ENCODE measurements at regions not wholly inside any gene's neighbourhood (a gene's known extent, or its start where the extent isn't known, plus 50 kb on each side); places are given as distances from the start of the nearest gene placed in this dataset.

- Histone ChIP-seq H3K9me3 (no peaks in the 10 kb centered on the region), H3K27me3 (peaks cover 0 to 58% (median 0%) of the 10 kb centered on the region in 4 donors), H3K36me3 (no peaks in the 10 kb centered on the region), H3K27ac (replicated peaks in 1 of 4) (no peak overlapping the region), H3K4me1 (no peaks in the 10 kb centered on the region), H3K4me3 (no peak overlapping the region)
- WGBS, result 60% methylated on average over 18 of the region's 22 CpGs
- intact Hi-C loops (cut with DNase I), result no loop called here
- TF ChIP-seq CTCF (IDR thresholded peaks at IDR 0.05) (no peak), POLR2AphosphoS5 (IDR thresholded peaks at IDR 0.05) (no peak), POLR2A (IDR thresholded peaks at IDR 0.05; ENCODE audit: low read depth) (no peak), EP300 (IDR thresholded peaks at IDR 0.05) (no peak)
- no peak for DNase-seq (ENCODE audit: extremely low spot score)
Measured at GRCh38 chr10:131652438-131653139, 248.2 kb upstream of the PPP2R2D start.

GRCh38 chr10:131653140-131653539 is 247.7 kb upstream of the PPP2R2D start:
- no peak for DNase-seq (ENCODE audit: extremely low spot score)
- H3K36me3 ChIP-seq, result no peaks in the 10 kb centered on the region
- no peaks in the 10 kb centered on the region for H3K9me3 ChIP-seq
- whole genome bisulfite sequencing, result 82% methylated on average over 14 of the region's 14 CpGs
- H3K4me3 ChIP-seq, result no peak overlapping the region
- no peaks in the 10 kb centered on the region for H3K4me1 ChIP-seq
- intact Hi-C loops (cut with DNase I), result no loop called here
- no peak overlapping the region for H3K27ac ChIP-seq (replicated peaks in 1 of 4)
- peaks cover 0 to 58% (median 0%) of the 10 kb centered on the region in 4 donors for H3K27me3 ChIP-seq
- TF ChIP-seq POLR2A (IDR thresholded peaks at IDR 0.05; ENCODE audit: low read depth) (no peak), EP300 (IDR thresholded peaks at IDR 0.05) (no peak), CTCF (IDR thresholded peaks at IDR 0.05) (no peak), POLR2AphosphoS5 (IDR thresholded peaks at IDR 0.05) (no peak)

- no peak for DNase-seq (ENCODE audit: extremely low spot score)
- Histone ChIP-seq H3K36me3 (no peaks in the 10 kb centered on the region), H3K27ac (replicated peaks in 1 of 4) (no peak overlapping the region), H3K27me3 (peaks cover 0 to 55% (median 0%) of the 10 kb centered on the region in 4 donors), H3K4me1 (no peaks in the 10 kb centered on the region), H3K9me3 (no peaks in the 10 kb centered on the region), H3K4me3 (no peak overlapping the region)
- WGBS, result 90% methylated on average over 7 of the region's 13 CpGs
- intact Hi-C loops (cut with DNase I), result no loop called here
- TF ChIP-seq POLR2A (IDR thresholded peaks at IDR 0.05; ENCODE audit: low read depth), result no peak
- TF ChIP-seq POLR2AphosphoS5 (IDR thresholded peaks at IDR 0.05), result no peak
- no peak for TF ChIP-seq CTCF (IDR thresholded peaks at IDR 0.05)
- TF ChIP-seq EP300 (IDR thresholded peaks at IDR 0.05), result no peak
Measured at GRCh38 chr10:131653554-131654470, 247.0 kb upstream of the PPP2R2D start.

GRCh38 chr10:131654471-131655087 is 246.2 kb upstream of the PPP2R2D start:
- intact Hi-C loops (cut with DNase I), result no loop called here
- 95% methylated on average over 4 of the region's 21 CpGs for WGBS
- TF ChIP-seq POLR2A (IDR thresholded peaks at IDR 0.05; ENCODE audit: low read depth), result no peak
- TF ChIP-seq CTCF (IDR thresholded peaks at IDR 0.05), result no peak
- no peak for TF ChIP-seq POLR2AphosphoS5 (IDR thresholded peaks at IDR 0.05)
- no peak for TF ChIP-seq EP300 (IDR thresholded peaks at IDR 0.05)

More at GRCh38 chr10:131654471-131655087, 246.2 kb upstream of the PPP2R2D start:
- no peak for DNase-seq (ENCODE audit: extremely low spot score)
- Histone ChIP-seq H3K4me1 (no peaks in the 10 kb centered on the region), H3K36me3 (no peaks in the 10 kb centered on the region), H3K27me3 (peaks cover 0 to 51% (median 0%) of the 10 kb centered on the region in 4 donors), H3K9me3 (no peaks in the 10 kb centered on the region), H3K4me3 (no peak overlapping the region), H3K27ac (replicated peaks in 1 of 4) (no peak overlapping the region)
